Esophagus muscularis mucosa (tissue), 4 donors: ENCODE measurements at regions not wholly inside any gene's neighbourhood (a gene's known extent, or its start where the extent isn't known, plus 50 kb on each side); places are given as distances from the start of the nearest gene placed in this dataset.

Experiments
- DNase-seq: peaks from one replicate; pipeline ENCODE4 v3.0.0-alpha.2; 2017; ENCODE audit errors: extremely low spot score
- H3K27ac ChIP-seq, 4 donors: fragments of 200-600 bp; sonication (generic); replicated peaks in 1 of 4; 1 replicate in 3 of 4; 2 replicates in 1 of 4; pipeline ENCODE4 v1.5.1; 2016 to 2019; ENCODE audit warnings: mild to moderate bottlenecking in 1 of 4
- H3K27me3 ChIP-seq, 4 donors: fragments of 200-600 bp; sonication (generic); one replicate each; pipeline versions ENCODE4 v1.5.1 to v1.6.0; 2016 to 2019
- H3K36me3 ChIP-seq, 4 donors: fragments of 200-600 bp; sonication (generic); one replicate each; pipeline ENCODE4 v1.5.1; 2016 to 2019
- H3K4me1 ChIP-seq, 4 donors: fragments of 200-600 bp; sonication (generic); one replicate each; pipeline ENCODE4 v1.5.1; 2016 to 2019
- H3K4me3 ChIP-seq, 4 donors: fragments of 200-600 bp; sonication (generic); 1 replicate in 2 of 4; 2 replicates in 2 of 4; pipeline ENCODE4 v1.5.1; 2016 to 2019; ENCODE audit warnings: mild to moderate bottlenecking in 4 of 4, moderate library complexity in 1 of 4
- H3K9me3 ChIP-seq, 4 donors: fragments of 200-600 bp; sonication (generic); 1 replicate in 3 of 4; 2 replicates in 1 of 4; pipeline ENCODE4 v1.5.1; 2016 to 2019
- EP300 ChIP-seq: sonication (generic); formaldehyde crosslinking; IDR thresholded peaks from one replicate; pipeline ENCODE4 v1.6.1; 2017; ENCODE audit warnings: antibody characterized with exemption
- POLR2A ChIP-seq: fragments of 450-650 bp; IDR thresholded peaks from one replicate; pipeline ENCODE4 v1.6.1; 2017; ENCODE audit warnings: antibody characterized with exemption, moderate library complexity, mild to moderate bottlenecking, low read depth
- POLR2AphosphoS5 ChIP-seq, 2 donors: sonication (generic); formaldehyde crosslinking; IDR thresholded peaks; one replicate each; pipeline ENCODE4 v1.6.1; 2017; ENCODE audit warnings: antibody characterized with exemption in 2 of 2
- WGBS: methylation state at CpG from one replicate; pipeline ENCODE4 v1.1.5; 2018; 5-methylcytosine and 5-hydroxymethylcytosine counted together
- intact Hi-C: fragments of 100-400 bp; cut with DNase I; formaldehyde crosslinking; loops from one replicate; pipeline ENCODE4 v1.15.1; 2023
- TF ChIP-seq, protein P1 (sequence below), 3 experiments: fragments of 200-600 bp in 2 of 3; fragments of 450-650 bp in 1 of 3; sonication (generic) in 2 of 3; IDR thresholded peaks; one replicate each; pipeline ENCODE4 v1.5.1; 2017 to 2019; ENCODE audit warnings: antibody characterized with exemption in 3 of 3, mild to moderate bottlenecking in 2 of 3, moderate library complexity in 1 of 3

DNA sequence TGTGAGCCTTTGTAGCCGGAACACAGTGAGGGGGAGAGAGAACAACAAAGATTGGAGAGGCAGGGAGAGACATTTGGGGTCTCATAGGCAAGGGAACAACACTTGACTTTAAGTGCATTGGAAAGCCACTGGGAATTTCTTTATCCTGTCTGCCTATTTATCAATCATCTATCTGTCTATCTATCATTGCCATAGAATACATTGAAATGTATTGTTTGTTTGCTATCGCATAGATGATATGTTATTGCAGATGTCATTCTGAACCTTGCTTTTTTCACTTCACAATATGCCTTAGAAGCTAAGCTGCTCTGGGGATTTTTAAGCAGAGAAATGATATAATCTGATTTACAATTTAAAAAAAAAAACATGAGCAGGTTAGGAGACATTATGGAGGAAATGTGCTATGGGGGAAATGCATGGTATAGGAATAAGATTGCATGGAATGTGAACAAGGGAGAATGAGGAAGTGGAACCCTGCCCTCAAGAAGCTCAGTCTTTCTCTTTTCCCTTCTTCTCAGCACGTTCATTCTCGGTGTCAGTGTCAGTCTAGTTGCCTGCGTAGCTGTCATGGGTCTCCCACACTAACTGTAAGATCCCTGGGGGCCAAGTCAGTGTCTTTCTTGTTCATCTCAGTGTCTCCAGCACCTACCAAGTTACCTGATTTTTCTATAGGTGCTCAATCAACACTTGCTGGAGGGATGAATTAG lies 158.7 kb upstream of the ARHGAP20 start:
- H3K36me3 ChIP-seq, result no peaks in the 10 kb centered on the region
- no peak overlapping the region for H3K4me3 ChIP-seq
- H3K27me3 ChIP-seq, result no peaks in the 10 kb centered on the region
- no peak overlapping the region for H3K27ac ChIP-seq
- no peaks in the 10 kb centered on the region for H3K9me3 ChIP-seq
- H3K4me1 ChIP-seq, result peaks cover 0 to 13% (median 2%) of the 10 kb centered on the region in 4 donors
- DNase-seq, result no peak
- intact Hi-C loops, result no loop called here
- TF ChIP-seq EP300, result no peak
- no peak for TF ChIP-seq POLR2AphosphoS5 (IDR thresholded peaks at IDR 0.05)
- no peak for TF ChIP-seq POLR2A
- whole genome bisulfite sequencing, result 90% methylated on average over 5 of the region's 5 CpGs

DNA sequence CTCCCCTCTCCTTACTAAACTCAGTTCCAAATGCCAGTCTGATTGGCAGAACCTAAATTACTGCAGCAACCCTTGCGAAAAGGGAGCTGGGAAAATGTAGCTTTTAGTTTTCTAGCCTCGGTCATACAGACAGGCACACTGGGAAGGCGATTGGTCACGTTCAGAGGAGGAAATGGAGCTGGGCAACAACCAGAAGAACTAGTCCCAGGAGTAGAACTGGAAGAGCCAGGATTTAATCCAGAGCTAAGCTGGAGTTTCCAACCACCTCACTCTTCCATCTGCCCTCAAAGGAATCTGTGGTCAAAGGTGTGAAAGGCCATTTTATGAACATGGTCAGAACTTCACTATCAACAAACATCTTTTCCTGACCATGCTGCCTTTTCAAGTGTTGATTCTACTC lies 155.7 kb upstream of the ARHGAP20 start:
- Histone ChIP-seq H3K27ac (no peak overlapping the region), H3K4me3 (no peak overlapping the region), H3K27me3 (no peaks in the 10 kb centered on the region), H3K9me3 (no peaks in the 10 kb centered on the region), H3K4me1 (peaks cover 0 to 4% (median 0%) of the 10 kb centered on the region in 4 donors), H3K36me3 (no peaks in the 10 kb centered on the region)
- intact Hi-C loops, result no loop called here
- DNase-seq, result no peak
- 91% methylated on average over 4 of the region's 4 CpGs for WGBS
- TF ChIP-seq, protein P1, sequence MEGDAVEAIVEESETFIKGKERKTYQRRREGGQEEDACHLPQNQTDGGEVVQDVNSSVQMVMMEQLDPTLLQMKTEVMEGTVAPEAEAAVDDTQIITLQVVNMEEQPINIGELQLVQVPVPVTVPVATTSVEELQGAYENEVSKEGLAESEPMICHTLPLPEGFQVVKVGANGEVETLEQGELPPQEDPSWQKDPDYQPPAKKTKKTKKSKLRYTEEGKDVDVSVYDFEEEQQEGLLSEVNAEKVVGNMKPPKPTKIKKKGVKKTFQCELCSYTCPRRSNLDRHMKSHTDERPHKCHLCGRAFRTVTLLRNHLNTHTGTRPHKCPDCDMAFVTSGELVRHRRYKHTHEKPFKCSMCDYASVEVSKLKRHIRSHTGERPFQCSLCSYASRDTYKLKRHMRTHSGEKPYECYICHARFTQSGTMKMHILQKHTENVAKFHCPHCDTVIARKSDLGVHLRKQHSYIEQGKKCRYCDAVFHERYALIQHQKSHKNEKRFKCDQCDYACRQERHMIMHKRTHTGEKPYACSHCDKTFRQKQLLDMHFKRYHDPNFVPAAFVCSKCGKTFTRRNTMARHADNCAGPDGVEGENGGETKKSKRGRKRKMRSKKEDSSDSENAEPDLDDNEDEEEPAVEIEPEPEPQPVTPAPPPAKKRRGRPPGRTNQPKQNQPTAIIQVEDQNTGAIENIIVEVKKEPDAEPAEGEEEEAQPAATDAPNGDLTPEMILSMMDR (IDR thresholded peaks at IDR 0.05), result no peak
- no peak for TF ChIP-seq POLR2AphosphoS5 (IDR thresholded peaks at IDR 0.05)
- TF ChIP-seq POLR2A, result no peak
- TF ChIP-seq EP300, result no peak

DNA sequence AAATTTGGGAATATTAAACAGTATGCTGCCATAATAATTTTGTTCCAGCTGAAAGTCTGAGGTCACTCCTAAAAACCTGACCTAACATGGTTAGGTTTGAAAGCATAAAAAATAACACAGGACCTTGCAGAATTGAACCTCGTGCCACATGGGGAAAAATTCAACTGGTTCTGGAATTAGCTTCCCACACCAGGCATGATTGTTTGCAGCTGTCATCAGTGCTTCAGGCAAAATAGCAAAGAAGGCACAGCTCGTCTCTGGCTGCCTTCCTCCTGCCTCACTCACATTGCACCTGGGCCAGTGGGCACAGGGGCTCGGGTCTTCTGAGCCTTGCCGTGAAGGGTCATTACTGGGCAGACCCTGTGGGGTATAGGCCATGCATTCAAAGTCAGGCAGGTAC lies 153.8 kb upstream of the ARHGAP20 start:
- H3K9me3 ChIP-seq, result no peaks in the 10 kb centered on the region
- no peak overlapping the region for H3K27ac ChIP-seq
- H3K4me3 ChIP-seq, result no peak overlapping the region
- H3K36me3 ChIP-seq, result no peaks in the 10 kb centered on the region
- no peaks in the 10 kb centered on the region for H3K27me3 ChIP-seq
- peaks cover 0 to 4% (median 0%) of the 10 kb centered on the region in 4 donors for H3K4me1 ChIP-seq
- WGBS, result 62% methylated on average over 2 of the region's 4 CpGs
- intact Hi-C loops, result no loop called here
- TF ChIP-seq, protein P1 (IDR thresholded peaks at IDR 0.05), result no peak
- no peak for TF ChIP-seq EP300
- TF ChIP-seq POLR2A, result no peak
- no peak for TF ChIP-seq POLR2AphosphoS5 (IDR thresholded peaks at IDR 0.05)
- no peak for DNase-seq

DNA sequence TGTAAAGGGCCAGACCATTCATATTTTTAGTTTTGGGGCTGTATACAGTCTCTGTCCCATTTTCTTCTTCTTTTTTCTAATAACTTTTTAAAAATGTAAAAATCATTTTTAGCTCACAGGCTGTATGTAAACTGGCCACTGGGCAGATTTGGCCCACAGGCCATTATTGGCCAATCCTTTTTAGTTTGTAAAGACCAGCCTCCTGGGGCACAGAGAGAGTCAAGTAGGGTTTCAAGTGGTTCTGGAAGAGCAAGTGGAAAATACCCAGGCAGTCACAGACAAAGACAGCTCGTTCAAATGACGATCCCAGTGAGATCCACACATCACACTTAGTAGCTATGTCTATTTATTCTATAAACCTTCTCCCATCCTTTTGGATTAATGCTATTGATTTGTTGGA lies 150.2 kb upstream of the ARHGAP20 start:
- Histone ChIP-seq H3K27ac (no peak overlapping the region), H3K4me1 (peaks cover 0 to 15% (median 14%) of the 10 kb centered on the region in 4 donors), H3K4me3 (no peak overlapping the region), H3K9me3 (no peaks in the 10 kb centered on the region), H3K27me3 (no peaks in the 10 kb centered on the region), H3K36me3 (no peaks in the 10 kb centered on the region)
- 95% methylated on average over 2 of the region's 2 CpGs for WGBS
- intact Hi-C loops, result no loop called here
- DNase-seq, result no peak
- TF ChIP-seq EP300 (no peak), POLR2AphosphoS5 (IDR thresholded peaks at IDR 0.05) (no peak), POLR2A (no peak)
- TF ChIP-seq, protein P1 (IDR thresholded peaks at IDR 0.05), result no peak

DNA sequence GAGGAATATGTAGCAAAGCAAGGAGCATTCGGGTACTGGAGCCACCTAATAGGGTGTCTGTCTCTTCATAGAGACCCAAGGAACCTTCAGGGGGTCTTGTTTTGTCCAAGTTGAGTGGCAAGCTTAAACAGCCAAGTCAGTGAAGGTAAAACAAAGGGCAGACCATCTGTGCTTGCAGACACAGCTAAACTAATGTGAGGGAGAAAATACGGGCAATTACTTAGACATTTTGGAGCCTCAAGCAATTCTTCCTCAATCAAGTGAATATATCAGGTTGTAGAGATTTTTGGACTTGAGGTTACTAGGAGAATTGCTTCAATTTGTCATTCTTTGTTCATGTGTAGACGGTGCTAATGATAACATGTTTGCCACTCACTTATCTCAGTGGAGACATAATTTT lies 148.2 kb upstream of the ARHGAP20 start:
- WGBS, result 84% methylated on average over 3 of the region's 3 CpGs
- TF ChIP-seq EP300 (no peak), POLR2AphosphoS5 (IDR thresholded peaks at IDR 0.05) (no peak), POLR2A (no peak)
- TF ChIP-seq, protein P1 (IDR thresholded peaks at IDR 0.05), result no peak
- intact Hi-C loops, result no loop called here

More for the DNA sequence above, 148.2 kb upstream of the ARHGAP20 start:
- no peaks in the 10 kb centered on the region for H3K27me3 ChIP-seq
- no peak overlapping the region for H3K4me3 ChIP-seq
- no peak for DNase-seq
- no peaks in the 10 kb centered on the region for H3K9me3 ChIP-seq
- no peaks in the 10 kb centered on the region for H3K36me3 ChIP-seq
- no peak overlapping the region for H3K27ac ChIP-seq
- peaks cover 0 to 18% (median 13%) of the 10 kb centered on the region in 4 donors for H3K4me1 ChIP-seq
